ENCODE measurements at regions not wholly inside any gene's neighbourhood (a gene's known extent, or its start where the extent isn't known, plus 50 kb on each side); places are given as distances from the start of the nearest gene placed in this dataset.

DNA sequence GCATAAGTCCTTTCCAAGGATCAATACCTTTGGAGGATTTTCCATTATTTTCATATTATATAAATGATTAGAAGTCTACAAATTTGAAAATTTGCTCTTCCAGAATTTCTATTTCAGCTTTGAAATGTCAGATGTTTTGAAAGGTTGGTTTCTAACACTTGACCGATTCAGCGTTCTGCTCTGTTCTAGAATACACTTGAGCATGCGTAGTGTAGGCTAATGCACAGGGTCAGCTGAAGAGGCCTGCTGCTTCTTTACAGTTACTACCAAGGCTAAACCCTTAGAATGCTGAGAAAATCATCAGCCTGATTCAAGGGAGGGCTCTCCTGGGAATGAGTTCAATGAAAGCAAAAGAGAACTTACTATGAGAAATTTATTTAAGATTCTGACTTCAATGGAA, 177.6 kb downstream of the RNF144B start:
- TF ChIP-seq CBX5 (IDR thresholded peaks at IDR 0.05; ENCODE audit: low read depth) (no peak), POLR2A (IDR thresholded peaks at IDR 0.05; ENCODE audit: low read depth, low read length) (no peak), CHD4 (IDR thresholded peaks at IDR 0.05) (no peak), KAT2A (conservative IDR thresholded peaks at IDR 0.05; ENCODE audit: control insufficient read depth, low read depth, low read length) (no peak)
- no peak overlapping the region for H3K4me3 ChIP-seq
- H4K20me1 ChIP-seq (ENCODE audit: control insufficient read depth, insufficient read depth): no peaks in the 10 kb centered on the region
- ChIA-PET RAD21 (ENCODE audit: unreplicated experiment) (no interaction called here), CTCF (no interaction called here), POLR2A (no interaction called here), SMC1A (ENCODE audit: uncharacterized antibody, unreplicated experiment) (no interaction called here)
- no peaks in the 10 kb centered on the region for H3K79me2 ChIP-seq (ENCODE audit: control insufficient read depth, insufficient read depth, low read length)
- no peak overlapping the region for H2AFZ ChIP-seq (ENCODE audit: control insufficient read depth, low read depth, low read length)
- DNase-seq (ENCODE audit: low read depth, low spot score) (no peak), ATAC-seq (no peak), FAIRE-seq (no peak)
- no TSS peak for BruUV-seq (replicated peaks)
- H3K4me2 ChIP-seq (ENCODE audit: control insufficient read depth, insufficient read depth): no peak overlapping the region
- intact Hi-C loops (cut with micrococcal nuclease; ENCODE audit: unreplicated experiment) (no loop called here), in situ Hi-C loops (cut with MboI) (no loop called here)
- H3K4me1 ChIP-seq (ENCODE audit: control insufficient read depth, insufficient read depth, low read length): no peaks in the 10 kb centered on the region
- H3K27ac ChIP-seq (ENCODE audit: control insufficient read depth, insufficient read depth): no peak overlapping the region
- H3K9ac ChIP-seq (ENCODE audit: control insufficient read depth, insufficient read depth, low read length): no peak overlapping the region
- no peaks in the 10 kb centered on the region for H3K9me3 ChIP-seq (replicated peaks; ENCODE audit: control insufficient read depth, insufficient read depth, low read length)
- H3K27me3 ChIP-seq (replicated peaks in 1 of 2; ENCODE audit: control insufficient read depth in 2 of 2, insufficient read depth in 2 of 2, low read length in 1 of 2): no peaks in the 10 kb centered on the region
- 61% methylated on average over 3 of the region's 3 CpGs for WGBS (ENCODE audit: insufficient coverage, insufficient replicate concordance, low lambda C conversion rate, missing lambda C conversion rate)
- no peaks in the 10 kb centered on the region for H3K36me3 ChIP-seq (ENCODE audit: control insufficient read depth in 2 of 2, insufficient read depth in 2 of 2, low read length in 1 of 2)

GRCh38 chr6:18565231-18565630, 178.1 kb downstream of the RNF144B start:
- Histone ChIP-seq H4K20me1 (ENCODE audit: control insufficient read depth, insufficient read depth) (no peaks in the 10 kb centered on the region), H3K27ac (ENCODE audit: control insufficient read depth, insufficient read depth) (no peak overlapping the region), H3K4me3 (no peak overlapping the region), H3K9me3 (replicated peaks; ENCODE audit: control insufficient read depth, insufficient read depth, low read length) (no peaks in the 10 kb centered on the region), H3K4me2 (ENCODE audit: control insufficient read depth, insufficient read depth) (no peak overlapping the region), H3K79me2 (ENCODE audit: control insufficient read depth, insufficient read depth, low read length) (no peaks in the 10 kb centered on the region), H3K9ac (ENCODE audit: control insufficient read depth, insufficient read depth, low read length) (no peak overlapping the region), H3K4me1 (ENCODE audit: control insufficient read depth, insufficient read depth, low read length) (no peaks in the 10 kb centered on the region), H2AFZ (ENCODE audit: control insufficient read depth, low read depth, low read length) (no peak overlapping the region), H3K36me3 (ENCODE audit: control insufficient read depth in 2 of 2, insufficient read depth in 2 of 2, low read length in 1 of 2) (no peaks in the 10 kb centered on the region), H3K27me3 (replicated peaks in 1 of 2; ENCODE audit: control insufficient read depth in 2 of 2, insufficient read depth in 2 of 2, low read length in 1 of 2) (no peaks in the 10 kb centered on the region)
- DNase-seq (ENCODE audit: low read depth, low spot score): no peak
- SMC1A ChIA-PET (ENCODE audit: uncharacterized antibody, unreplicated experiment): no interaction called here
- no TSS peak for BruUV-seq (replicated peaks)
- no peak for ATAC-seq
- WGBS (ENCODE audit: insufficient coverage, insufficient replicate concordance, low lambda C conversion rate, missing lambda C conversion rate): 0% methylated on average over 1 of the region's 1 CpG
- CTCF ChIA-PET: no interaction called here
- RAD21 ChIA-PET (ENCODE audit: unreplicated experiment): no interaction called here
- intact Hi-C loops (cut with micrococcal nuclease; ENCODE audit: unreplicated experiment): no loop called here
- in situ Hi-C loops (cut with MboI): no loop called here
- POLR2A ChIA-PET: no interaction called here
- no peak for FAIRE-seq
- TF ChIP-seq BCL11A (IDR thresholded peaks at IDR 0.05; ENCODE audit: low read depth, low read length): no peak

All from GM12878 (cell line).